IgD-negative memory B cell (primary cell): ENCODE measurements at regions not wholly inside any gene's neighbourhood (a gene's known extent, or its start where the extent isn't known, plus 50 kb on each side); places are given as distances from the start of the nearest gene placed in this dataset.
"Not testable (repeated sequence)": the region's sequence is repeated elsewhere in the genome, so short reads cannot be mapped to it uniquely, and the experiment has no call there.

Experiments used
- H3K27ac Mint-ChIP-seq, 3 donors: one replicate each; pipeline ENCODE4 v1.8.0; 2020 to 2022; ENCODE audit warnings: mild to moderate bottlenecking in 3 of 3, mixed read lengths in 3 of 3, moderate library complexity in 1 of 3
- H3K27me3 Mint-ChIP-seq: one replicate; pipeline ENCODE4 v1.8.0; 2021; ENCODE audit warnings: mixed read lengths
- H3K36me3 Mint-ChIP-seq: one replicate; pipeline ENCODE4 v1.8.0; 2020; ENCODE audit warnings: mild to moderate bottlenecking, mixed read lengths
- H3K4me1 Mint-ChIP-seq, 3 donors: one replicate each; pipeline ENCODE4 v1.8.0; 2020 to 2022; ENCODE audit warnings: mixed read lengths in 3 of 3, mild to moderate bottlenecking in 1 of 3
- H3K4me3 Mint-ChIP-seq, 4 donors: one replicate each; pipeline ENCODE4 v1.8.0; 2020 to 2022; ENCODE audit warnings: mild to moderate bottlenecking in 4 of 4, mixed read lengths in 4 of 4, moderate library complexity in 3 of 4
- H3K9me3 Mint-ChIP-seq, 3 donors: one replicate each; pipeline ENCODE4 v1.8.0; 2020 to 2021; ENCODE audit warnings: mixed read lengths in 3 of 3, mild to moderate bottlenecking in 1 of 3

DNA sequence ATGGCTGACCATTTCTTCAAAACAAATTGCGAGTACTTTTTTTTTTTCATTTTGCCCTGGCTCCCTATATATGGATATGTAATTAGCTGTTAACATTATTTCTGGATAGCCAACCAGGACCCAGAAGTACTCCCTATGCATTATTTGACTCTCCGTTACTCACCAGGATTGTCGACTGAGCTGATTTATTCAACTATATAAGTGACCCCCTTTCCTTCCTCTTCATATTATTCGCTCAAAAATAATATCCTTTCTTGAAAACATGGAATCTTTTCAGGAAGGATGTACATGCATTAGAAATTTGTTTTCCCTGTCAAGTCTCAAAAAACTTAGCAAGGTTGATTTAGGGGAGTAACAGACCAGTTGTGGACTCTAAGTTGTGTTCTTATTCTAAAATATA is 114.1 kb upstream of the KLHL4 start:
- Mint-ChIP-seq H3K4me3 (no peak overlapping the region), H3K4me1 (no peaks in the 10 kb centered on the region), H3K9me3 (peaks cover 0 to 8% (median 6%) of the 10 kb centered on the region in 3 donors), H3K27ac (no peak overlapping the region), H3K36me3 (no peaks in the 10 kb centered on the region), H3K27me3 (no peaks in the 10 kb centered on the region)

DNA sequence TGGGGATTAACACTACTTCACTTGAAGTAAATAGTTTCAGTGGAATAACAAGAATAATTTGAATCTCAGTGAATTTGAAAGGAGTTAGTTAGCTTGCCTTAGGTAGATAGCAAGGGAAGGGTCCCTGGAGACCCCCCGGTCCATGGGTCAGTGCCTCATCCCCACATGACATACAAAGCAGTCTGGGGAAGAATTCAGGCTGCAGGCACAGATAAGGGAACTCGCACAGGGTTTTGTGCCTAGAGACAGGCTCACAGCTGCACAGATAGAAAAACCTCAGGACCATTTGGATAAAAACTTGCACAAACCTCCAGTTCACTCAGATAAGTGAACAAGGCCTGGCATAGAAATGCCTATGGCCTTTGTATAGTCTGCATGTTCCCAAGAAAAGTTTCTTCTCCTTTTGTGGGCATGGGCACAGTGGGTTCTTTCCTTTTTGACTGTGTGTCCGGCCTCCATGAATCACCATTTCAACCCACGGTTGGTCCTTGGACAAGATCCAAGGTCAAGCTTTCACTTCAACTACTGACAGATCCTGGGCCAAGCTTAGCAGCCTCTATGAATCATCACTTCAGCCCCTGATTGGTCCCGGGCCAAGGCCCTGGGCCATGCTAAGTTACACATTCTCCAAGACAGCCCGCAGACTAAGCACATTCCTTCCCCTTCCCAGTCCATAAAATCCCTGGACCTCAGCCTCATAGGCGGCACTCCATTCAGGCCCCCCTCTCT is 108.3 kb upstream of the KLHL4 start:
- Mint-ChIP-seq H3K36me3 (no peaks in the 10 kb centered on the region), H3K9me3 (peaks cover 0 to 7% (median 6%) of the 10 kb centered on the region in 3 donors), H3K4me1 (peaks cover 0 to 4% (median 0%) of the 10 kb centered on the region in 3 donors), H3K27me3 (no peaks in the 10 kb centered on the region), H3K27ac (no peak overlapping the region), H3K4me3 (no peak overlapping the region)

DNA sequence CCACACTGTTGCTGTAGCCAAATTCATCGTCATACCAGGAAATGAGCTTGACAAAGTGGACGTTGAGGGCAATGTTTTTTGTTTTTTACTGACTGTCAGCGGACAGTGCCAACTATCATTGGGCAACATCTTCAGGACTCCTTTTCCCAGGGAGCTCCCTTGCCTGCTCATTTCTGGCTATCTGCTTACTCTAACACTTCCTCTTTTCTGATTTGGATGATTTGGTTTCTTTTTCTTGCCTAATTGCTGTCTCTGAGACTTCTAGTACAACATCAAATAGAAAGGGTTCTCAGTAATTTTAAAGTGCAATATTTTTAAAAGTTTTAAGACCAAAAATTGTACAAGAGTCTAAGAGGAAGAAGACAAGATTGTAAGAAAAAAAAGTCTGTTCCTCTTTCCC is 92.0 kb upstream of the KLHL4 start:
- H3K4me3 Mint-ChIP-seq: no peak overlapping the region
- H3K36me3 Mint-ChIP-seq: no peaks in the 10 kb centered on the region
- no peaks in the 10 kb centered on the region for H3K4me1 Mint-ChIP-seq
- no peak overlapping the region for H3K27ac Mint-ChIP-seq
- H3K27me3 Mint-ChIP-seq: no peaks in the 10 kb centered on the region
- H3K9me3 Mint-ChIP-seq: peaks cover 0 to 2% (median 0%) of the 10 kb centered on the region in 3 donors

DNA sequence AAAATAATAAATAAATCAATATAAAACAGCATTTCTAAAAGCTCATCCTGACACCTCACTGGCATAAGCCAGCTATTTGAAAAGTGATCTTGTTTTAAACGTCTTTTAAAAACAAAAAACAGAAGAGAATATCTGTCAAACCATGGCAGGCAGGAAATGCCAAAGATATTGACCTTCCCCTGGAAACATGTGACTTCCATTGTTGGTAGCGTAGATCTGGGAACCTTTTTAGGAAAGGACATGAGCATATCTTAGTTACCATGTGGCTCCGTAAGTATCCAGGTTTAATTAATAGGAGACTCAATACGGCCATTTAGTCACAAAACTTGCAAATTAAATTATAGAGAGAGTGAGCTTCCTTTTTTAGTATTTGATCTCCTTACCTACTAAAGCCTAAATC is 83.0 kb upstream of the KLHL4 start:
- Mint-ChIP-seq H3K4me1 (no peaks in the 10 kb centered on the region), H3K27ac (no peak overlapping the region), H3K36me3 (no peaks in the 10 kb centered on the region), H3K4me3 (no peak overlapping the region), H3K27me3 (no peaks in the 10 kb centered on the region), H3K9me3 (peaks cover 0 to 2% (median 0%) of the 10 kb centered on the region in 3 donors)

DNA sequence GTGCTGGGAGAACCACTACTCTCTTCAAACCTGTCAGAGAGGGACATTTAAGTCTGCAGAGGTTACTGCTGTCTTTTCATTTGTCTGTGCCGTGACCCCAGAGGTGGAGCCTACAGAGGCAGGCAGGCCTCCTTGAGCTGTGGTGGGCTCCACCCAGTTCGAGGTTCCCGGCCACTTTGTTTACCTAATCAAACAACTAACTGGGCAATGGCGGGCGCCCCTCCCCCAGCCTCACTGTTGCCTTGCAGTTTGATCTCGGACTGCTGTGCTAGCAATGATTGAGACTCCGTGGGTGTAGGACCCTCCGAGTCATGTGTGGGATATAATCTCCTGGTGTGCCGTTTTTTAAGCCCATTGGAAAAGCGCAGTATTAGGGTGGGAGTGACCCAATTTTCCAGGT is 69.0 kb upstream of the KLHL4 start:
- not testable (repeated sequence) for H3K27ac Mint-ChIP-seq, H3K9me3 Mint-ChIP-seq, H3K4me3 Mint-ChIP-seq, H3K36me3 Mint-ChIP-seq, H3K4me1 Mint-ChIP-seq, H3K27me3 Mint-ChIP-seq

DNA sequence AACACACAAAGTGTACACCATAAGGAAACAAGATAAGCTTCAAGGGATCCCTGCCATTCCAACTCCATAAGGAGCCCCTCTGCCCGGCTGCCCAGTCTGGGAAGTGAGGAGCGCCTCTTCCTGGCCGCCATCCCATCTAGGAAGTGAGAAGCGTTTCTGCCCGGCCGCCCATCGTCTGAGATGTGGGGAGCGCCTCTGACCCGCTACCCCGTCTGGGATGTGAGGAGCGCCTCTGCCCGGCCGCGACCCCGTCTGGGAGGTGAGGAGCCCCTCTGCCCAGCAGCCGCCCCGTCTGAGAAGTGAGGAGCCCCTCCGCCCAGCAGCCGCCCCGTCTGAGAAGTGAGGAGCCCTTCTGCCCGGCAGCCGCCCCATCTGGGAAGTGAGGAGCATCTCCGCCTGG is 51.8 kb upstream of the KLHL4 start:
- H3K4me3 Mint-ChIP-seq, H3K9me3 Mint-ChIP-seq, H3K4me1 Mint-ChIP-seq, H3K27me3 Mint-ChIP-seq, H3K36me3 Mint-ChIP-seq, H3K27ac Mint-ChIP-seq: not testable (repeated sequence)
